A673 (cell line): ENCODE measurements at regions not wholly inside any gene's neighbourhood (a gene's known extent, or its start where the extent isn't known, plus 50 kb on each side); places are given as distances from the start of the nearest gene placed in this dataset.

ENCODE experiments used
- CTCF ChIP-seq: fragments of 300-800, 200-600 bp; sonication (generic); conservative IDR thresholded peaks from 2 replicates; pipeline ENCODE4 v1.5.1; 2017; ENCODE audit warnings: low read depth, mild to moderate bottlenecking, antibody characterized with exemption, low read length, moderate library complexity, mixed read lengths
- EZH2 ChIP-seq: fragments of 200-600 bp; sonication (generic); IDR thresholded peaks from 2 replicates; pipeline ENCODE4 v1.6.1; 2017; ENCODE audit warnings: borderline replicate concordance, low read depth, mild to moderate bottlenecking, mixed read lengths, antibody characterized with exemption, low read length; ENCODE audit not compliant: poor library complexity, severe bottlenecking

DNA sequence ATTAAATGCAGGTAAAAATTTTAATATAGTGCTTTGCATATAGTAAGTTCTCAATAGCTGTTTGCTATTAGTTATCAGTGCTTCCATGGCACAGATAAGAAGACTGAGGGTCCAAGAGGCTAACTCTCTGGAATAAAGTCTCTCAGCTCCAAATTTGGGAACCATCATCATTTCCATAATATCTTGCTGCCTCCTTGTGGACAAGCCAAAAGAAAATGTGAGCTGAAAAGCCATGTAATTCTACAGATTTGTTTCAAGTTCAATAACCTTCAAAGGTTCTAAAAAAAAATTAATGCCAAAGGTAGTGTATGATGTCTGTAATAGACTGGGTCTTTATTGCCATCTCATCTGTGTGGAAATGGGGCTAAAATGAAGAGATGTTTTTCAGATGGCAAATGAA lies 136.9 kb upstream of the VCX start:
- no peak for TF ChIP-seq EZH2
- peak; percentile 40 for TF ChIP-seq CTCF
